ENCODE measurements at regions not wholly inside any gene's neighbourhood (a gene's known extent, or its start where the extent isn't known, plus 50 kb on each side); places are given as distances from the start of the nearest gene placed in this dataset.

GRCh38 chr13:23950736-23951510 lies 53.6 kb upstream of the C1QTNF9B start:
- TF ChIP-seq POLR2A (IDR thresholded peaks at IDR 0.05) (no peak), CTCF (IDR thresholded peaks at IDR 0.05) (no peak)
